HuH-7 (cell line): ENCODE measurements at regions not wholly inside any gene's neighbourhood (a gene's known extent, or its start where the extent isn't known, plus 50 kb on each side); places are given as distances from the start of the nearest gene placed in this dataset.

Source experiments
- DNase-seq: peaks from one replicate; pipeline ENCODE4 v3.0.0; 2011; ENCODE audit warnings: low spot score

GRCh38 chr2:6784291-6784690, 81.4 kb downstream of the CMPK2 start:
- no peak for DNase-seq

GRCh38 chr2:6785493-6785892, 80.2 kb downstream of the CMPK2 start:
- DNase-seq, result no peak

- DNase-seq, result no peak
Observed at GRCh38 chr2:6787376-6787775, 78.3 kb downstream of the CMPK2 start.

DNA sequence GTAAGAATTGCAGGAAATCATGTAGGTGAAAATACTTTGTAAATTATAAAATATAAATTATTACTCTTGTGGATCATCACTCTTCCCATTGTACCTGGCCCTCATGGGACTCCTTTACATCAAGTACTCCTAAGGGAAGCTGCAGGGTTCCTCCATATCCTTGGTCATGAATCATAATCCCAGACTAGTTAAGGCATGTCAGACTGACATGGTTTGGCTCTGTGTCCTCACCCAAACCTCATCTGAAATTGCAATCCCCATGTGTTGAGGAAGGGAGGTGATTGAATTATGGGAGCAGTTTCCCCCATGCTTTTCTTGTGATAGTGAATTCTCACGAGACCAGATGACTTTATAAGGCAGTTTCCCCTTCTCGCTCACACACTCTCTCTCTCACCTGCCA, 77.1 kb downstream of the CMPK2 start:
- DNase-seq, result no peak

DNA sequence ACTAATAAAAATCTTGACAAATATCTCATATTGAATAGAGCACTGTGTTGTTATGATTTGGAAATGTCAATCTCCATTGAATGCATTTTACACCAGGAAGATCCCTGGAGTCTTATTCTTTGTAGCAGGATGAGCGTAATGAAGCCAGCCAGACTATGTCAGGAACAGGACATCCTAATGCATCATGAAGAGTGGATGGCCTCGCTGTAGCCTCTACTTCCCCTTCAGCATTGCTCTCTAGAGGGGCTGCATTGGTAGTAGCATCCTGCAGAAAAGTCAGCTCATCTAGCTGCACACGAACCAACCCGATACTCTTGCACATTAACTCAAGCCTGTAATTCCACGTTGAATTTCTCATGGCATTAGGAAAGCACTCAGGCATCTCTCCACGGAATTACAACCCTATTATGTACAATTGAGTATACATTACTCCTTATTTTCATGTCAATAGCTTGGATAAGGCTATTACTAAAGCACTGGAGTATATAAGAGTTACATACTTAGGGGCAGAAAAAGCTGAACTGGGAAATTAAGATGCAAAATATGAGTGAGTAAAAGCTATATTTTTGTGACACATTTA, 76.1 kb downstream of the CMPK2 start:
- no peak for DNase-seq

DNA sequence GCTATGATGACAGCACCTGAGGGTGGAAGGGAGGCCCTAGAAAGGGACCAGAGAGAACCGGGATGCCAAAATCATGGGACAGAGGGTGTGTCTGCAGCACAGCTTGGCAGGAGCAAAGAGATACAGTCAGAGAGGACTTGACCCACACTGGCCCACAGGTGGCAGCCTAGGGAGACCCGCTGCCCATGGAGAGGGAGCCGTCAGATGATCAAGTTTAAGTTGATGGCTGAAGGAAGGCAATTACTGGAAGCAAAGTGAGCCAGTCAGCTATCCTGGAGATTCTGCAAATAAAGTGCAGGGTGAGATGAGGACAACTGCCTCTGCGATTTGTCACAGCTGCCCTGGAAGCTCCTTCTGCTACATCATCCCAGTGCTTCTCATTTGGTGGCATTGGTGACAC, 74.0 kb downstream of the CMPK2 start:
- DNase-seq, result peak; percentile 26

DNA sequence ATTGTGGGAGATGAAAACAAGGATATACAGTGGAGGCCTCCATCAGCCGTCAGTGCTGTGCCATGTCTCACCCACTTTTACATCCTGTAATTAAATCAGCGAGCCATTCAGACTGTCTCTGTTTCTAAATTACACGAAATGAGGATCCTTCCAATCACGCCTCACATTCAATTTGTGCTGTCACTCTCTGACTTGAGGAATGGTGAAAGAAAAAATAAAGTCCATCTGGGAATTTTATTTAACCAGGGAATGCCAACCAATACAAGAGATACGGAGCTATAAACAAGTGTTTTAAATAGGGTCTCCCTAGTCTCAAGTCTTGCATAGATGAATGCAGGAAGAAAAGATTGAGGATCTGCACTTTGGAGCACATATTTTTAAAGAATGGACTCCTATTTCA, 72.8 kb downstream of the CMPK2 start:
- DNase-seq, result no peak

DNA sequence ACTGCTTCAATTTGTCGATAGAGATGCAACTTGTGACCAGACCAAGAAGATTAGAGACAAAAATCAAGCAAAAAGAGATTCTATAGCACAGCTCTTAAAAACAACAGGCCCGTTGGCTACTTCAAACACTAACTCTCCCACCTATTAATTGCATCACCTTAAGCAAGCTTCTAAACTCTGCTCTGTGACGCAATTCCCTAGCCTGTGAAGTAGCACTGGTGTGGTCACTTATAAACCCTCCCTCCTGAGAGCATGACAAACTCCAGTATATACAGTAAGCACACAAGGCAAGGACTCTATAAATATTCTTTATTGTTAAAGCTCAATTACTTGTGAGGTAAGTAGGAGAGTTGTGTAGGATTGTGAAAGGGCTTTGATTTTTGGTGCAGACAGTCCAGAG, 72.3 kb downstream of the CMPK2 start:
- DNase-seq, result no peak

- no peak for DNase-seq
Observed at GRCh38 chr2:6793913-6794312, 71.8 kb downstream of the CMPK2 start.

DNA sequence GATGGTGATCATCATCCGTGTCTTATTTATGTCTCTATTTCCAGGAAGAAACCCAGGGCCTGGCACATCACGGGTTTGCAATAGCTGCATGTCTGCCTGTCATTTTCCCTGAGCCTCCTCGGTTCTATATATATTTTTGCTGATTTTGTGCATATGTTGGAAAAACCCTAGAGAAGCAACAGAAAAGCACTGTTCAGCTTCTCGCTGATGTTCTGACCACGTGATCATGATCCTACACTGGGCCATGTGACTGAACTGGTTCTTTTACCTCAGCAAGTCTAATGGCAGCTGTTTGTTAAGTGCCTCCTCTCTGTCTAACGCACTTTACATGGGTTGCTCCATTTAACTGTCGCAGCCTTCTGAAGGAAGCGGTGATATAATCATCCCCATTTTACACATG, 71.3 kb downstream of the CMPK2 start:
- DNase-seq, result no peak
